ENCODE measurements at regions not wholly inside any gene's neighbourhood (a gene's known extent, or its start where the extent isn't known, plus 50 kb on each side); places are given as distances from the start of the nearest gene placed in this dataset.

DNA sequence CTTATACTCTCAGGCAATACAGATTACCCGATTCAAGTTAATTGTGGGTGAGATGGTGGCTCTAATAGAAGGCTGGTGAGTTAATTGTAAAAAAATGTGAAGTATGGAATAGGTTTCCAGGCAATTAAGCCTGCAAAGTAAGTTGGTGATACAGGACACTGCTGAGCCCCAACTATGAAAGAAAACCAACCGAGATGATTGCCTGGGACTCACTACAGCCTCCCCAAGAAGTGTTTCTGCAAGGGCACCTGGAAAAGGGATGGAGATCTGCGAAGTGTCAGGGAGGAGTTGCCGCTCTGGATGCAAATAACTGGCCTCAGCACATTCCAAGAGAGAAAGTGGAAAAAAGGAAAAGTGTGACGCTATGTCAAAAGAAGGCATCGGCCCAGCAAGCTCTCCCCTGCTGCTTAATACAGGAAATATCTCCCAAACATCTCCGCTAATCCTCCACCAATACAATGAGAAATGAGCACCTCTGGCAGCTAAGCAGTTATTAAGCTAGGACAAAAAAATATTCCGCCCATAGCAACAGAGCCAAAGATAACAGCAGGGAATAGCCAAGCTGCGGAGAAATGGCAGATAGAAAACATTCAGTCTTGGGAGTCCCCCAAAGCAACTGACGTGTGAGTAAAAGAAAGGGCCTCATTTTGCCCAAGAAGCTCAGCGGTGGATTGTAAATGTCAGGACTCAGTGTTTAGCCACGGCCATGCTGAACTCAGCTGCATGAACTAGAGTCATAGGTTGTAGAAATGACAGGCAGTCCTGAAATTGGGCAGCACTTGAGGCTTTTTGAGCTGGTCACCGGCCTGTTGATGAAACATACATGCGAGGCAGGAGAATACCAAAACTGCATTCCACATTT, 133.7 kb downstream of the SNX19 start:
- Histone ChIP-seq H3K9me3 (ENCODE audit: control insufficient read depth, insufficient read depth, low read depth, low read length) (no peaks in the 10 kb centered on the region), H3K4me1 (ENCODE audit: control insufficient read depth, insufficient read depth, low read length) (peaks cover 16% of the 10 kb centered on the region), H3K27ac (ENCODE audit: low read length) (peak overlapping the region; percentile 50; the same call in 1 of the 2 replicates), H3K4me3 (ENCODE audit: low read depth in 2 of 2, low read length in 2 of 2) (no peak overlapping the region), H3K27me3 (ENCODE audit: control insufficient read depth, insufficient read depth, low read length) (no peaks in the 10 kb centered on the region), H3K36me3 (ENCODE audit: control insufficient read depth, insufficient read depth, low read length) (no peaks in the 10 kb centered on the region)
- no peak for DNase-seq (ENCODE audit: low read depth, low spot score)
- ChIA-PET CTCF (no interaction called here), POLR2A (interaction anchor here (0.5 to 1.1 kb wide), 2 partner anchors 55 to 403 kb away, joined by 3 to 4 read pairs; no protein-coding TSS in a partner anchor)
- intact Hi-C loops (cut with micrococcal nuclease; ENCODE audit: unreplicated experiment) = no loop called here
- TF ChIP-seq POLR2AphosphoS5 (IDR thresholded peaks at IDR 0.05; ENCODE audit: low read depth, low read length) = no peak
- TF ChIP-seq, protein P1, sequence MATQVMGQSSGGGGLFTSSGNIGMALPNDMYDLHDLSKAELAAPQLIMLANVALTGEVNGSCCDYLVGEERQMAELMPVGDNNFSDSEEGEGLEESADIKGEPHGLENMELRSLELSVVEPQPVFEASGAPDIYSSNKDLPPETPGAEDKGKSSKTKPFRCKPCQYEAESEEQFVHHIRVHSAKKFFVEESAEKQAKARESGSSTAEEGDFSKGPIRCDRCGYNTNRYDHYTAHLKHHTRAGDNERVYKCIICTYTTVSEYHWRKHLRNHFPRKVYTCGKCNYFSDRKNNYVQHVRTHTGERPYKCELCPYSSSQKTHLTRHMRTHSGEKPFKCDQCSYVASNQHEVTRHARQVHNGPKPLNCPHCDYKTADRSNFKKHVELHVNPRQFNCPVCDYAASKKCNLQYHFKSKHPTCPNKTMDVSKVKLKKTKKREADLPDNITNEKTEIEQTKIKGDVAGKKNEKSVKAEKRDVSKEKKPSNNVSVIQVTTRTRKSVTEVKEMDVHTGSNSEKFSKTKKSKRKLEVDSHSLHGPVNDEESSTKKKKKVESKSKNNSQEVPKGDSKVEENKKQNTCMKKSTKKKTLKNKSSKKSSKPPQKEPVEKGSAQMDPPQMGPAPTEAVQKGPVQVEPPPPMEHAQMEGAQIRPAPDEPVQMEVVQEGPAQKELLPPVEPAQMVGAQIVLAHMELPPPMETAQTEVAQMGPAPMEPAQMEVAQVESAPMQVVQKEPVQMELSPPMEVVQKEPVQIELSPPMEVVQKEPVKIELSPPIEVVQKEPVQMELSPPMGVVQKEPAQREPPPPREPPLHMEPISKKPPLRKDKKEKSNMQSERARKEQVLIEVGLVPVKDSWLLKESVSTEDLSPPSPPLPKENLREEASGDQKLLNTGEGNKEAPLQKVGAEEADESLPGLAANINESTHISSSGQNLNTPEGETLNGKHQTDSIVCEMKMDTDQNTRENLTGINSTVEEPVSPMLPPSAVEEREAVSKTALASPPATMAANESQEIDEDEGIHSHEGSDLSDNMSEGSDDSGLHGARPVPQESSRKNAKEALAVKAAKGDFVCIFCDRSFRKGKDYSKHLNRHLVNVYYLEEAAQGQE (IDR thresholded peaks at IDR 0.05; ENCODE audit: insufficient read depth in 1 of 2, low read depth in 2 of 2, low read length in 1 of 2) = no peak
- TF ChIP-seq, protein P2, sequence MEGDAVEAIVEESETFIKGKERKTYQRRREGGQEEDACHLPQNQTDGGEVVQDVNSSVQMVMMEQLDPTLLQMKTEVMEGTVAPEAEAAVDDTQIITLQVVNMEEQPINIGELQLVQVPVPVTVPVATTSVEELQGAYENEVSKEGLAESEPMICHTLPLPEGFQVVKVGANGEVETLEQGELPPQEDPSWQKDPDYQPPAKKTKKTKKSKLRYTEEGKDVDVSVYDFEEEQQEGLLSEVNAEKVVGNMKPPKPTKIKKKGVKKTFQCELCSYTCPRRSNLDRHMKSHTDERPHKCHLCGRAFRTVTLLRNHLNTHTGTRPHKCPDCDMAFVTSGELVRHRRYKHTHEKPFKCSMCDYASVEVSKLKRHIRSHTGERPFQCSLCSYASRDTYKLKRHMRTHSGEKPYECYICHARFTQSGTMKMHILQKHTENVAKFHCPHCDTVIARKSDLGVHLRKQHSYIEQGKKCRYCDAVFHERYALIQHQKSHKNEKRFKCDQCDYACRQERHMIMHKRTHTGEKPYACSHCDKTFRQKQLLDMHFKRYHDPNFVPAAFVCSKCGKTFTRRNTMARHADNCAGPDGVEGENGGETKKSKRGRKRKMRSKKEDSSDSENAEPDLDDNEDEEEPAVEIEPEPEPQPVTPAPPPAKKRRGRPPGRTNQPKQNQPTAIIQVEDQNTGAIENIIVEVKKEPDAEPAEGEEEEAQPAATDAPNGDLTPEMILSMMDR (IDR thresholded peaks at IDR 0.05) = no peak
- no TSS peak for BruUV-seq (replicated peaks)
- in situ Hi-C loops (cut with HindIII; ENCODE audit: low pct_unique_long_range_greater_than_20kb, low sequenced_read_pairs) = no loop called here
- ATAC-seq = no peak

DNA sequence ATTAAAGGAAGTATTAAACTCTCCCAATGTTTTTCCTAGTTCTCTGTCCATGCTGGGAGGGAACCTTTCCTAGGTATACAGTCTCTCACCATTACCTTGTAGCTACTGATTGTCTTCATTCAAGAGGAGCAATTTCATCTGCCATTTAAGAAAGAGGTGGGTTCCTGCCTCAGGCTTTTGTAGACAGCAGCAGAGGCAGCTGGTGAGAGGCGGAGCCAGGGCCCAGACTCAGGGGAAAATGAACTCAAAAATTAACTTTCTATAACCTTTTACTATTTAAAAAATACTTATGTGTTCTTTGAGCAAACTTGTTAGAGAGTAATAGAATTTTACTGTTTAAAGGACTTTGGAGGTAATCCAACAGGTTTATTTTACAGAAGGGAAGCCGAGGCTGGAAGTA, 133.0 kb downstream of the SNX19 start:
- in situ Hi-C loops (cut with HindIII; ENCODE audit: low pct_unique_long_range_greater_than_20kb, low sequenced_read_pairs) (no loop called here), intact Hi-C loops (cut with micrococcal nuclease; ENCODE audit: unreplicated experiment) (no loop called here)
- H3K4me3 ChIP-seq (ENCODE audit: low read depth in 2 of 2, low read length in 2 of 2) = no peak overlapping the region
- no peaks in the 10 kb centered on the region for H3K27me3 ChIP-seq (ENCODE audit: control insufficient read depth, insufficient read depth, low read length)
- H3K4me1 ChIP-seq (ENCODE audit: control insufficient read depth, insufficient read depth, low read length) = peaks cover 16% of the 10 kb centered on the region
- DNase-seq (ENCODE audit: low read depth, low spot score) = no peak
- no peaks in the 10 kb centered on the region for H3K9me3 ChIP-seq (ENCODE audit: control insufficient read depth, insufficient read depth, low read depth, low read length)
- no TSS peak for BruUV-seq (replicated peaks)
- H3K36me3 ChIP-seq (ENCODE audit: control insufficient read depth, insufficient read depth, low read length) = no peaks in the 10 kb centered on the region
- H3K27ac ChIP-seq (ENCODE audit: low read length) = peak overlapping the region; percentile 8; the same call in 1 of the 2 replicates
- TF ChIP-seq, protein P2 (IDR thresholded peaks at IDR 0.05) = no peak
- TF ChIP-seq POLR2AphosphoS5 (IDR thresholded peaks at IDR 0.05; ENCODE audit: low read depth, low read length) = no peak
- TF ChIP-seq TCF7L2 (IDR thresholded peaks at IDR 0.05; ENCODE audit: low read depth, low read length) = no peak
- TF ChIP-seq, protein P1 (IDR thresholded peaks at IDR 0.05; ENCODE audit: insufficient read depth in 1 of 2, low read depth in 2 of 2, low read length in 1 of 2) = no peak
- TF ChIP-seq SIN3A (IDR thresholded peaks at IDR 0.05; ENCODE audit: borderline replicate concordance, insufficient read depth, low read depth, low read length) = no peak
- CTCF ChIA-PET = no interaction called here
- POLR2A ChIA-PET = interaction anchor here (1.1 kb wide), 1 partner anchor 56 kb away, joined by 4 read pairs; no protein-coding TSS in a partner anchor
- no peak for ATAC-seq

Data from Panc1 (cell line).